ENCODE measurements at regions not wholly inside any gene's neighbourhood (a gene's known extent, or its start where the extent isn't known, plus 50 kb on each side); places are given as distances from the start of the nearest gene placed in this dataset.

DNA sequence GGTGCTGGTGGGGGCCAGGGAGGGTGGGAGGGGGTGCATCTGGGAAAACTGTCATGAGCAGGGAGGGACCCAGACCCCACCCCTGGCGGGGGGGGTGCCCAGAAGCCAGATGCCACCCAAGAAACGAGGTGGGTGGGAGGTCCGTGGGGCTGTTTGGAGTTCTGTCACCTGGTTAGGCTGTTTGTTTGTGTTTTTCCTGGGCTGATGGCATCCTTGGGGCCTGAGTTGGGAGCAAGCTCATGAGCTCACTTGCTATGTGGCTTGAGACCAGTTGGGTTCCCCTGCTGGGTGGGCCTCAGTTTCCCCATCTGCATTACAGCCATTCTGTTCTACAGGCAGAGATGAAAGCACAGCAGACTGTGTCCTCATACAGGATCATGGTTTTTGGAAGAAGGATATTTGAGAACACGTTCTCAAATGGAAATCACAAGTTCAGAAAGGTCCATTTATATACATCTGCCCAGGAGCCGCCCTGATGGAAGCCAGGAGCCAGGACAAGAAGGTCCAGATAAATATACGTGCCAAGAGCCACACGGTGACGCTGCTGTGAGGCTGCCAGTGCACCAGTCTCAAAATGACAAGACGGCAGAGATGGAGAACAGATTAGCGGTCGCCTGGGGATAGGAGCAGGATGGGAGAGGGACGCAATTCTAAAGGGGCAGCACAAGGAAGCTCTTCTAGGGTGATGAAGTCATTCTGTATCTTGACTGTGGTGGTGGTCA, 312.9 kb downstream of the MN1 start:
- H3K36me3 ChIP-seq: no peaks in the 10 kb centered on the region
- H3K27ac ChIP-seq: peak overlapping the region in 2 of 4 donors; percentile 22 to 23
- no peaks in the 10 kb centered on the region for H3K9me3 ChIP-seq
- no peak for DNase-seq
- peaks cover 0 to 11% (median 0%) of the 10 kb centered on the region in 4 donors for H3K4me1 ChIP-seq
- no peak overlapping the region for H3K4me3 ChIP-seq
- no peaks in the 10 kb centered on the region for H3K27me3 ChIP-seq
- TF ChIP-seq, protein P1, sequence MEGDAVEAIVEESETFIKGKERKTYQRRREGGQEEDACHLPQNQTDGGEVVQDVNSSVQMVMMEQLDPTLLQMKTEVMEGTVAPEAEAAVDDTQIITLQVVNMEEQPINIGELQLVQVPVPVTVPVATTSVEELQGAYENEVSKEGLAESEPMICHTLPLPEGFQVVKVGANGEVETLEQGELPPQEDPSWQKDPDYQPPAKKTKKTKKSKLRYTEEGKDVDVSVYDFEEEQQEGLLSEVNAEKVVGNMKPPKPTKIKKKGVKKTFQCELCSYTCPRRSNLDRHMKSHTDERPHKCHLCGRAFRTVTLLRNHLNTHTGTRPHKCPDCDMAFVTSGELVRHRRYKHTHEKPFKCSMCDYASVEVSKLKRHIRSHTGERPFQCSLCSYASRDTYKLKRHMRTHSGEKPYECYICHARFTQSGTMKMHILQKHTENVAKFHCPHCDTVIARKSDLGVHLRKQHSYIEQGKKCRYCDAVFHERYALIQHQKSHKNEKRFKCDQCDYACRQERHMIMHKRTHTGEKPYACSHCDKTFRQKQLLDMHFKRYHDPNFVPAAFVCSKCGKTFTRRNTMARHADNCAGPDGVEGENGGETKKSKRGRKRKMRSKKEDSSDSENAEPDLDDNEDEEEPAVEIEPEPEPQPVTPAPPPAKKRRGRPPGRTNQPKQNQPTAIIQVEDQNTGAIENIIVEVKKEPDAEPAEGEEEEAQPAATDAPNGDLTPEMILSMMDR (IDR thresholded peaks at IDR 0.05): no peak

DNA sequence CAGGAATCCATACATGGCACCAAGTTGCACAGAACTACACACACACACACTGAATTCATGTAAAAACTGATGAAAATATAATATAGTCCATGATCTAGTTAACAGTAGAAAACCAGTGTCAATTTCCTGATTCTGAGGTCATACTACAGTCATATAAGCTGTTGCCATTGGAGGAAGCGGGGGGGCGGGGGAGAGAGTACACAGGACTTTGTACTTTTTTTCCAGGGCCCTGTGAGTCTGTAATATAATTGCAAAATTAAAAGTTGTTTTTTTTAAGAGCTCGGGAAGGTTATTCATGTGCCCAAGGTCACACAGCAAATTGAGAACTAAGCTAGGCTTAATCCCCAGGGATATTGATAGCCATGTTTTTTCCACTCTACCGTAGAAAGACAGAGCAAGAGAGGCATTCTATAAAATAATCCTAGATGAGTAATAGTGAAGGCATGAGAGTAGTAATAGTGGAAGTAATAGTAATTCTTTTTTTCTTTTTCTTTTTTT, 312.3 kb downstream of the MN1 start:
- H3K27me3 ChIP-seq: no peaks in the 10 kb centered on the region
- TF ChIP-seq, protein P1 (IDR thresholded peaks at IDR 0.05): no peak
- no peak for TF ChIP-seq POLR2A (IDR thresholded peaks at IDR 0.05)
- no peak overlapping the region for H3K4me3 ChIP-seq
- peak overlapping the region in 2 of 4 donors; percentile 22 to 23 for H3K27ac ChIP-seq
- H3K9me3 ChIP-seq: no peaks in the 10 kb centered on the region
- H3K4me1 ChIP-seq: peaks cover 0 to 11% (median 0%) of the 10 kb centered on the region in 4 donors
- DNase-seq: peak in 2 of 3 donors; percentile 75 to 82
- no peaks in the 10 kb centered on the region for H3K36me3 ChIP-seq

DNA sequence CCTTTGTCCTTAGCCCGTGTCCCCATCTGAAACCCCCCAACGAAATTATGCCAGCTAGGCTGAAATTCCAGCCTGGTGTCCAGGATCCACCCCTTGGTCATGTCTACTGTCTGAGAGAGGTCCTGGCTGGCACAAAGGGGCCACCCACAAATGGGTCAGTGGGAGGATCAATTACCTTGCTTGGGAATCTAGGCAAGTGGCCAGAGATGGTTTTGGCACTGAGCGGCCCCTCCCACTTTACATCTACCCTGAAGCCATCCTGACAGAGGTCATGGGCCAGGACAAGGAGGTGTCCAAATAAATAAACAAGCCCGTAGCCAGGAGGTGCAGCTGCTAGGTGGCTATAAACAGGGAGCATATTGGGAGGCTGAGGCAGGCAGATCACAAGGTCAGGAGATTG, 311.5 kb downstream of the MN1 start:
- peaks cover 0 to 11% (median 0%) of the 10 kb centered on the region in 4 donors for H3K4me1 ChIP-seq
- no peaks in the 10 kb centered on the region for H3K36me3 ChIP-seq
- no peaks in the 10 kb centered on the region for H3K9me3 ChIP-seq
- no peak for DNase-seq
- H3K27ac ChIP-seq: no peak overlapping the region
- no peaks in the 10 kb centered on the region for H3K27me3 ChIP-seq
- TF ChIP-seq, protein P1 (IDR thresholded peaks at IDR 0.05): no peak
- H3K4me3 ChIP-seq: no peak overlapping the region

DNA sequence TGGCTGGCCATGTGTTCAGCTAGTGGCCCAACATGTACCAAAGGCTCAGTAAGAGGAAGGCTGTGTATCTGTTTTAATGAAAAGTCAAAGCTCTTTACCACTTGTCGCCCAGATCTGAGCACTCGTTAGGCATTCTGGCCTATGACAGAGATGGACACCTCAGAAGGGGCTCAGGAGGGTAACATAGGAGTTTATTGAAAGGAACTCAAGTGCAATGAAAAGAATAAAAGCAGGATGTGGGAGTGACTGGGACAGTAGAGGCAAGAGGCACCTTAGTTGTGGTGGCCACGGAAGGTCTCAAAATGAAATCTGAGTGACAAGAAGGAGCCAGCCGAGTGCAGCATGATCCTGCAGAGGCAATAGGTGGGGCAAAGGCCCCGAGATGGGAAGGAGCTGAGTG, 309.7 kb downstream of the MN1 start:
- TF ChIP-seq POLR2A (IDR thresholded peaks at IDR 0.05): no peak
- TF ChIP-seq, protein P1 (IDR thresholded peaks at IDR 0.05): no peak

GRCh38 chr22:27492566-27493201, 308.9 kb downstream of the MN1 start:
- H3K27ac ChIP-seq: no peak overlapping the region
- no peaks in the 10 kb centered on the region for H3K27me3 ChIP-seq
- no peak for DNase-seq
- H3K36me3 ChIP-seq: no peaks in the 10 kb centered on the region
- no peak overlapping the region for H3K4me3 ChIP-seq
- TF ChIP-seq, protein P1 (IDR thresholded peaks at IDR 0.05): no peak
- no peak for TF ChIP-seq POLR2A (IDR thresholded peaks at IDR 0.05)
- no peaks in the 10 kb centered on the region for H3K9me3 ChIP-seq
- peaks cover 0 to 11% (median 0%) of the 10 kb centered on the region in 4 donors for H3K4me1 ChIP-seq

More for the DNA sequence above, 309.7 kb downstream of the MN1 start:
- Histone ChIP-seq H3K27me3 (no peaks in the 10 kb centered on the region), H3K4me1 (peaks cover 0 to 11% (median 0%) of the 10 kb centered on the region in 4 donors), H3K36me3 (no peaks in the 10 kb centered on the region), H3K9me3 (no peaks in the 10 kb centered on the region), H3K27ac (no peak overlapping the region), H3K4me3 (no peak overlapping the region)
- no peak for DNase-seq

All from Peyer's patch (tissue), 4 donors.